ENCODE measurements at regions not wholly inside any gene's neighbourhood (a gene's known extent, or its start where the extent isn't known, plus 50 kb on each side); places are given as distances from the start of the nearest gene placed in this dataset.

DNA sequence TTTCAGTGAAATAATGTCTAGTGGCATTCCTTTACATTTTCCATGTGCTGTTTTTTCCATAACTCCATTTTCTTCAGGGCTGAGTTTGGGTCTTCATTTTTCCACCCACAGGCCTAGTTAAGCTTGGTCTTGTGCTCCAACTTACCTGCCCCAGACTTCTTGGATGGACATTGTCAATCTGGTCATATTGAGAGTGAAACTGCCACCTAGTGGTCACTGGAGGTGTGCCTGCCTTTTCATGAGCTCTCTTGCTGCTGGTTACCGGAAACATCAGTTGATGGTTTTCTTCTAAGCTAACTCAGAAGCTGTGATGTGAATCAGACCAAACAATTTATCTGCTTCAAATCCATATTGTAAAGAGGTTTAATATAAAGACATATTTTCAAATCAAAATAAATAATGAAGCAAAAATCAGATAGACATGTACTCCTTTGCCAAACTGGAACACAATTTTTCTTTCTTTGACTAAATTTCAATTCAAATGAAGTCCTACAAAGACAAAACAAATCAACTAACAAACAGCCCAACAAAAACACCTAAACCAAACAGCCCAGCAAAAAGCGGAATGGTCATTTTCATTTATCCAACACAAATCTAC, 135.1 kb upstream of the RASGRP1 start:
- Histone ChIP-seq H3K9me3 (replicated peaks in 1 of 2; ENCODE audit: control insufficient read depth in 1 of 2, insufficient read depth in 1 of 2, low read length in 2 of 2) (no peaks in the 10 kb centered on the region), H3K4me2 (replicated peaks; ENCODE audit: extremely low read depth, low read length, poor library complexity, severe bottlenecking) (no peak overlapping the region), H3K79me2 (ENCODE audit: insufficient read depth, low read length) (no peaks in the 10 kb centered on the region), H3K27ac (ENCODE audit: low read depth in 1 of 2, low read length in 2 of 2) (no peak overlapping the region), H3K4me1 (ENCODE audit: control insufficient read depth in 1 of 2, insufficient read depth in 2 of 2, low read length in 2 of 2) (peaks cover 0 to 7% of the 10 kb centered on the region in 2 donors), H2AFZ (ENCODE audit: insufficient read depth, low read depth, low read length, poor library complexity, severe bottlenecking) (no peak overlapping the region), H3K4me3 (replicated peaks in 1 of 3; ENCODE audit: low read depth in 2 of 3, low read length in 3 of 3) (no peak overlapping the region), H4K20me1 (ENCODE audit: insufficient read depth, low read length) (no peaks in the 10 kb centered on the region), H3K36me3 (replicated peaks in 1 of 2; ENCODE audit: control insufficient read depth in 1 of 2, insufficient read depth in 2 of 2, low read length in 2 of 2) (no peaks in the 10 kb centered on the region), H3K9ac (ENCODE audit: insufficient read depth, low read length, poor library complexity, severe bottlenecking) (no peak overlapping the region), H3K27me3 (ENCODE audit: control insufficient read depth in 2 of 2, insufficient read depth in 2 of 2, low read length in 2 of 2) (no peaks in the 10 kb centered on the region)
- H3K4me1 Mint-ChIP-seq: peaks cover 10% of the 10 kb centered on the region
- no peak overlapping the region for H3K27ac Mint-ChIP-seq
- WGBS (ENCODE audit: insufficient coverage): no CpG with 5 or more reads among the region's 2 CpGs
- no peak overlapping the region for H3K4me3 Mint-ChIP-seq
- peaks cover 0 to 3% (median 0%) of the 10 kb centered on the region in 7 donors for H3K9me3 Mint-ChIP-seq
- peak; percentile 34 to 50 (median 49) for DNase-seq
- H3K27me3 Mint-ChIP-seq (ENCODE audit: low read depth in 3 of 3): peaks cover 0 to 5% (median 3%) of the 10 kb centered on the region in 3 donors
- intact Hi-C loops (cut with micrococcal nuclease): loop anchor here in 1 of 2 donors (10.0 kb wide), 1 partner anchor 225 kb away; no protein-coding TSS in a partner anchor
- TF ChIP-seq, protein P1, sequence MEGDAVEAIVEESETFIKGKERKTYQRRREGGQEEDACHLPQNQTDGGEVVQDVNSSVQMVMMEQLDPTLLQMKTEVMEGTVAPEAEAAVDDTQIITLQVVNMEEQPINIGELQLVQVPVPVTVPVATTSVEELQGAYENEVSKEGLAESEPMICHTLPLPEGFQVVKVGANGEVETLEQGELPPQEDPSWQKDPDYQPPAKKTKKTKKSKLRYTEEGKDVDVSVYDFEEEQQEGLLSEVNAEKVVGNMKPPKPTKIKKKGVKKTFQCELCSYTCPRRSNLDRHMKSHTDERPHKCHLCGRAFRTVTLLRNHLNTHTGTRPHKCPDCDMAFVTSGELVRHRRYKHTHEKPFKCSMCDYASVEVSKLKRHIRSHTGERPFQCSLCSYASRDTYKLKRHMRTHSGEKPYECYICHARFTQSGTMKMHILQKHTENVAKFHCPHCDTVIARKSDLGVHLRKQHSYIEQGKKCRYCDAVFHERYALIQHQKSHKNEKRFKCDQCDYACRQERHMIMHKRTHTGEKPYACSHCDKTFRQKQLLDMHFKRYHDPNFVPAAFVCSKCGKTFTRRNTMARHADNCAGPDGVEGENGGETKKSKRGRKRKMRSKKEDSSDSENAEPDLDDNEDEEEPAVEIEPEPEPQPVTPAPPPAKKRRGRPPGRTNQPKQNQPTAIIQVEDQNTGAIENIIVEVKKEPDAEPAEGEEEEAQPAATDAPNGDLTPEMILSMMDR (IDR thresholded peaks at IDR 0.05): peak; percentile 91
- H3K36me3 Mint-ChIP-seq: no peaks in the 10 kb centered on the region

DNA sequence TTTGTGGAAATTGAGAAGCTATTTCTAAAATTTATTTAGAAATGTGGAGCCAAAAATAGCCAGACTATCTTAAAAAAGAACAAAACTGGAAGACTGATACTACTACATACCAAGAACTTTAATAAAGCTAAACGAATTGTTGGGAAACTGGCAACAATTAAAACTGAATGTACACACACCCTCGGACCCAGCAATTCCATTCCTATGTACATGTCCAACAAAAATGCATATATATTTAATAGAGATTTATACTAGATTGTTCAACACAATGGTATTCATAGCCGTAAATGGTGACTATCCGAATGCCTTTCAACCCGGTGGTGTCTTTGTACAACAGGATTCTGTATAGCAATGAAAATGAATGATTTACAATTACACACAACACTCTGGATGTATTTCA, 136.5 kb upstream of the RASGRP1 start:
- Histone ChIP-seq H3K4me2 (replicated peaks; ENCODE audit: extremely low read depth, low read length, poor library complexity, severe bottlenecking) (no peak overlapping the region), H3K27ac (ENCODE audit: low read depth in 1 of 2, low read length in 2 of 2) (no peak overlapping the region), H3K9ac (ENCODE audit: insufficient read depth, low read length, poor library complexity, severe bottlenecking) (no peak overlapping the region), H3K79me2 (ENCODE audit: insufficient read depth, low read length) (no peaks in the 10 kb centered on the region), H3K4me1 (ENCODE audit: control insufficient read depth in 1 of 2, insufficient read depth in 2 of 2, low read length in 2 of 2) (peaks cover 0 to 6% of the 10 kb centered on the region in 2 donors), H4K20me1 (ENCODE audit: insufficient read depth, low read length) (no peaks in the 10 kb centered on the region), H3K27me3 (ENCODE audit: control insufficient read depth in 2 of 2, insufficient read depth in 2 of 2, low read length in 2 of 2) (no peaks in the 10 kb centered on the region), H3K9me3 (replicated peaks in 1 of 2; ENCODE audit: control insufficient read depth in 1 of 2, insufficient read depth in 1 of 2, low read length in 2 of 2) (no peaks in the 10 kb centered on the region), H3K4me3 (replicated peaks in 1 of 3; ENCODE audit: low read depth in 2 of 3, low read length in 3 of 3) (no peak overlapping the region), H2AFZ (ENCODE audit: insufficient read depth, low read depth, low read length, poor library complexity, severe bottlenecking) (no peak overlapping the region), H3K36me3 (replicated peaks in 1 of 2; ENCODE audit: control insufficient read depth in 1 of 2, insufficient read depth in 2 of 2, low read length in 2 of 2) (no peaks in the 10 kb centered on the region)
- Mint-ChIP-seq H3K9me3 (peaks cover 0 to 3% (median 0%) of the 10 kb centered on the region in 7 donors), H3K4me1 (peaks cover 9% of the 10 kb centered on the region), H3K36me3 (no peaks in the 10 kb centered on the region), H3K27ac (no peak overlapping the region), H3K4me3 (no peak overlapping the region), H3K27me3 (ENCODE audit: low read depth in 3 of 3) (peaks cover 2 to 5% (median 3%) of the 10 kb centered on the region in 3 donors)
- no CpG with 5 or more reads among the region's 5 CpGs for WGBS (ENCODE audit: insufficient coverage)
- intact Hi-C loops (cut with micrococcal nuclease): no loop called here
- no peak for DNase-seq
- TF ChIP-seq, protein P1 (IDR thresholded peaks at IDR 0.05): no peak
